Muscle of leg (tissue), 3 donors: ENCODE measurements at regions not wholly inside any gene's neighbourhood (a gene's known extent, or its start where the extent isn't known, plus 50 kb on each side); places are given as distances from the start of the nearest gene placed in this dataset.

Experiments
- DNase-seq: peaks from one replicate; pipeline ENCODE4 v3.0.0; 2013
- H3K27ac ChIP-seq: one replicate; pipeline ENCODE4 v1.5.1; 2013; ENCODE audit warnings: mild to moderate bottlenecking, low read length, control low read depth
- H3K27me3 ChIP-seq: one replicate; pipeline ENCODE4 v1.6.1; 2013; ENCODE audit warnings: low read length; ENCODE audit not compliant: control insufficient read depth, insufficient read depth
- H3K36me3 ChIP-seq: one replicate; pipeline ENCODE4 v1.6.1; 2013; ENCODE audit warnings: low read length; ENCODE audit not compliant: control insufficient read depth, insufficient read depth
- H3K4me1 ChIP-seq: one replicate; pipeline ENCODE4 v1.6.1; 2013; ENCODE audit warnings: low read length; ENCODE audit not compliant: control insufficient read depth, insufficient read depth
- H3K4me3 ChIP-seq: one replicate; pipeline ENCODE4 v1.5.1; 2013; ENCODE audit warnings: low read length, control low read depth
- H3K9me3 ChIP-seq: replicated peaks from 2 replicates; pipeline ENCODE4 v1.6.1; 2013; ENCODE audit warnings: low read depth, low read length; ENCODE audit not compliant: control insufficient read depth
- WGBS: methylation state at CpG from one replicate; pipeline ENCODE4 v1.1.5; 2013; ENCODE audit warnings: missing lambda C conversion rate; ENCODE audit not compliant: insufficient coverage; 5-methylcytosine and 5-hydroxymethylcytosine counted together

GRCh38 chr6:169847901-169848311 lies 96.5 kb downstream of the ERMARD start:
- H3K27ac ChIP-seq = no peak overlapping the region
- H3K4me1 ChIP-seq = peaks cover 6% of the 10 kb centered on the region
- DNase-seq = no peak
- 71% methylated on average over 5 of the region's 8 CpGs for WGBS
- no peaks in the 10 kb centered on the region for H3K36me3 ChIP-seq
- peaks cover 17% of the 10 kb centered on the region for H3K27me3 ChIP-seq
- no peaks in the 10 kb centered on the region for H3K9me3 ChIP-seq
- H3K4me3 ChIP-seq = no peak overlapping the region

DNA sequence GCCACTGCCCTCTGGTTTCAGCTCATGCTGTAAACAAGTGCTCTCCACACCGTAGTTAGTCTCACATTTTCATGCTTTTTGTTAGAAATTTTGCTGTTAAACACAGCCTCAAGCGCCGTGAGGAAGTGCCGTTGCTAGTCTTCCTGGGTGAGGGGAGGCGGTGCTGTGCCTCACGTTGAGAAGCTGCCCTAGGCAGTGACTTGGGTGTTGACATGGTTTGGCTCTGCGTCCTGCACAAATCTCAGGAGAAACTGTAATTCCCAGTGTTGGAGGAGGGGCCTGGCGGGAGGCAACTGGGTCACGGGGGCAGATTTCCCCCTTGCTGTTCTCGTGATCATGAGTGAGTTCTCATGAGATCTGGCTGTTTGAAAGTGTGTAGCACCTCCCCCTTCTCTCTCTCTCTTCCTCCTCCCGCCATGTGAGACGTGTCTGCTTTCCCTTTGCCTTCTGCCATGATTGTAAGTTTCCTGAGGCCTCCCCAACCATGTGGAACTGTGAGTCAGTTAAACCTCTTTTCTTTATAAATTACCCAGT lies 95.8 kb downstream of the ERMARD start:
- no peaks in the 10 kb centered on the region for H3K9me3 ChIP-seq
- no peaks in the 10 kb centered on the region for H3K36me3 ChIP-seq
- peaks cover 2% of the 10 kb centered on the region for H3K4me1 ChIP-seq
- H3K27ac ChIP-seq = no peak overlapping the region
- peaks cover 19% of the 10 kb centered on the region for H3K27me3 ChIP-seq
- H3K4me3 ChIP-seq = no peak overlapping the region
- 57% methylated on average over 5 of the region's 12 CpGs for WGBS
- no peak for DNase-seq

DNA sequence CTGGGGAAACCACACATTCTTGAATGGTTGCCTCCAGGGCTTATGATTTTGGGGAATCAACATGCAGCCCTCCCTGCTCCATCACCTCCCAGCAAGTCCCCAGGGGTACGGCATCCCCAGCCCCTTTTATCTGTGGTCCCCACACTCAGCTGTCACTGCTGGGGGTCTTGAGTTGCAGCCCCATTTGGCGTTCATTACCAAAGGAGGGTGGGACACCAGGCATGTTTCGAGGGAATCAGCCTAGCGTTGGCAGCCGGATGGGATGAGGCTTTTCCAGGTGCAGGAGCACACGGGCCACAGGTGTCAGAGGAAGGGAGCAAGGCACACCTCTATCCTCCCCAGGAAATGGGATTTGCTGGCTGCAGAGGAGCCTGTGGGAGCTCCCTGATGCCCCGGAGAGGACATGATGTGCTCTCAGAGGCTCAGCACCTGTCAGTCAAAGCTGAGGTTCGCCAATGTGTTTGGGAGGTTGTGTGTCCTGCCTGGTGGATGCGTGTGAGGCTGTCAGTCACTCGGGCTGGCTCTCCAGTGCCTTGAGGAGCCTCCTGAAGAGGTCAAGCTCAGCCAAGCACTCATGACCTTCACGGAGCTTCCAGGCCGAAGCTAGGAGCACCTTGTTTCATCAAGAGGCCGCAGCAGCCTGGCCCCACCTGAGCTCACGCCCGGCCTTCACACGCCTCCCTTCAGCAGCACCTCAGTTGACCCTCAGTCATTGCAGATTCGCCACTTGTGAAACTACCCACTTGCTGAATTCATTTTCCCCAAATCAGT lies 95.0 kb downstream of the ERMARD start:
- H3K36me3 ChIP-seq = no peaks in the 10 kb centered on the region
- H3K27me3 ChIP-seq = peaks cover 21% of the 10 kb centered on the region
- DNase-seq = no peak
- no peaks in the 10 kb centered on the region for H3K9me3 ChIP-seq
- 72% methylated on average over 14 of the region's 17 CpGs for WGBS
- H3K4me3 ChIP-seq = no peak overlapping the region
- no peak overlapping the region for H3K27ac ChIP-seq
- no peaks in the 10 kb centered on the region for H3K4me1 ChIP-seq

- DNase-seq = no peak
- Histone ChIP-seq H3K9me3 (no peaks in the 10 kb centered on the region), H3K36me3 (no peaks in the 10 kb centered on the region), H3K27me3 (peaks cover 21% of the 10 kb centered on the region), H3K27ac (no peak overlapping the region), H3K4me1 (no peaks in the 10 kb centered on the region), H3K4me3 (no peak overlapping the region)
- 59% methylated on average over 16 of the region's 24 CpGs for WGBS
Measured at GRCh38 chr6:169845426-169846285, 94.2 kb downstream of the ERMARD start.

- Histone ChIP-seq H3K27me3 (peaks cover 21% of the 10 kb centered on the region), H3K4me1 (no peaks in the 10 kb centered on the region), H3K9me3 (no peaks in the 10 kb centered on the region), H3K27ac (no peak overlapping the region), H3K36me3 (no peaks in the 10 kb centered on the region), H3K4me3 (no peak overlapping the region)
- DNase-seq = no peak
- 74% methylated on average over 9 of the region's 9 CpGs for WGBS
Measured at GRCh38 chr6:169844946-169845345, 93.5 kb downstream of the ERMARD start.

- no peak for DNase-seq
- H3K4me3 ChIP-seq = no peak overlapping the region
- 81% methylated on average over 2 of the region's 6 CpGs for WGBS
- no peaks in the 10 kb centered on the region for H3K4me1 ChIP-seq
- H3K36me3 ChIP-seq = no peaks in the 10 kb centered on the region
- no peak overlapping the region for H3K27ac ChIP-seq
- peaks cover 21% of the 10 kb centered on the region for H3K27me3 ChIP-seq
- H3K9me3 ChIP-seq = no peaks in the 10 kb centered on the region
Measured at GRCh38 chr6:169843991-169844390, 92.6 kb downstream of the ERMARD start.

GRCh38 chr6:169843110-169843509 lies 91.7 kb downstream of the ERMARD start:
- Histone ChIP-seq H3K9me3 (no peaks in the 10 kb centered on the region), H3K4me3 (no peak overlapping the region), H3K27ac (no peak overlapping the region), H3K36me3 (no peaks in the 10 kb centered on the region), H3K27me3 (peaks cover 28% of the 10 kb centered on the region), H3K4me1 (peaks cover 2% of the 10 kb centered on the region)
- no peak for DNase-seq
- 94% methylated on average over 3 of the region's 5 CpGs for WGBS

- WGBS = 56% methylated on average over 11 of the region's 13 CpGs
- Histone ChIP-seq H3K36me3 (no peaks in the 10 kb centered on the region), H3K4me3 (no peak overlapping the region), H3K4me1 (peaks cover 2% of the 10 kb centered on the region), H3K27ac (no peak overlapping the region), H3K9me3 (no peaks in the 10 kb centered on the region), H3K27me3 (peaks cover 37% of the 10 kb centered on the region)
- no peak for DNase-seq
Measured at GRCh38 chr6:169841907-169842606, 90.6 kb downstream of the ERMARD start.

DNA sequence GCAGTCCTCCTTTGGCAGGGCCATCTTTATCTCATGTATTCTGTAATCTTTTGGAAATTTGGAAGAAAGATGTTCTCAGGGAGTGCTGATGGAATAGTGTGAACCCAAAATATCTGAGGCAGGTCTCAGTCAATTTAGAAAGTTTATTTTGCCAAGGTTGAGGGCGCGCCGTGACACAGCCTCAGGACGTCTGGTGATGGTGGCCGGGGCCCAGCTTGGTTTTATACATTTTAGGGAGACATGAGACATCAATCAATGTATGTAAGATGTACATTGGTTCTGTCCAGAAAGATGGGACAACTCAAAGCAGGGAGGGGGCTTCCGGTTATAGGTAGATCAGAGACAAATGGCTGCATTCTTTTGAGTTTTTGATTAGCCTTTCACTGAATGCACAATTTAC lies 89.8 kb downstream of the ERMARD start:
- Histone ChIP-seq H3K27me3 (peaks cover 30% of the 10 kb centered on the region), H3K4me3 (no peak overlapping the region), H3K9me3 (no peaks in the 10 kb centered on the region), H3K4me1 (peaks cover 2% of the 10 kb centered on the region), H3K36me3 (no peaks in the 10 kb centered on the region), H3K27ac (no peak overlapping the region)
- no peak for DNase-seq
- WGBS = 93% methylated on average over 6 of the region's 6 CpGs
